H9 (cell line): ENCODE measurements at regions not wholly inside any gene's neighbourhood (a gene's known extent, or its start where the extent isn't known, plus 50 kb on each side); places are given as distances from the start of the nearest gene placed in this dataset.

ENCODE experiments used
- DNase-seq: peaks from one replicate; pipeline ENCODE4 v3.0.0-alpha.2; 2017
- H2AFZ ChIP-seq: one replicate; pipeline ENCODE4 v1.6.1; 2013; ENCODE audit warnings: mild to moderate bottlenecking, low read length, control low read depth, moderate library complexity
- H2AK5ac ChIP-seq: 2 replicates; pipeline ENCODE4 v1.6.1; 2013; ENCODE audit warnings: low read length, control low read depth, mixed read lengths; ENCODE audit not compliant: insufficient read length
- H2BK120ac ChIP-seq: one replicate; pipeline ENCODE4 v1.6.1; 2013; ENCODE audit warnings: low read depth, mild to moderate bottlenecking, low read length, control low read depth, inconsistent platforms; ENCODE audit not compliant: poor library complexity, severe bottlenecking
- H2BK12ac ChIP-seq: 2 replicates; pipeline ENCODE4 v1.6.1; 2013; ENCODE audit warnings: low read length, control low read depth, mixed read lengths, low read depth; ENCODE audit not compliant: insufficient read length
- H2BK15ac ChIP-seq: 2 replicates; pipeline ENCODE4 v1.6.1; 2013; ENCODE audit warnings: low read depth, low read length, control low read depth
- H2BK20ac ChIP-seq: one replicate; pipeline ENCODE4 v1.6.1; 2013; ENCODE audit warnings: low read depth, mild to moderate bottlenecking, low read length, control low read depth, inconsistent platforms; ENCODE audit not compliant: poor library complexity, severe bottlenecking
- H2BK5ac ChIP-seq: 2 replicates; pipeline ENCODE4 v1.6.1; 2013; ENCODE audit warnings: low read length, control low read depth, mixed read lengths; ENCODE audit not compliant: insufficient read length
- H3K14ac ChIP-seq: 2 replicates; pipeline ENCODE4 v1.6.1; 2013; ENCODE audit warnings: low read length, control low read depth; ENCODE audit not compliant: insufficient read depth
- H3K18ac ChIP-seq: 2 replicates; pipeline ENCODE4 v1.6.1; 2013; ENCODE audit warnings: low read depth, mild to moderate bottlenecking, mixed read lengths, low read length, control low read depth; ENCODE audit not compliant: insufficient read length
- H3K23ac ChIP-seq: 2 replicates; pipeline ENCODE4 v1.6.1; 2013; ENCODE audit warnings: low read length, control low read depth, mixed read lengths, low read depth; ENCODE audit not compliant: insufficient read length
- H3K23me2 ChIP-seq: 2 replicates; pipeline ENCODE4 v1.6.1; 2013; ENCODE audit warnings: low read depth, mild to moderate bottlenecking, mixed read lengths, low read length, control low read depth; ENCODE audit not compliant: insufficient read length, poor library complexity, severe bottlenecking
- H3K27ac ChIP-seq: 2 replicates; pipeline ENCODE4 v1.5.1; 2013; ENCODE audit warnings: low read length, control low read depth, mixed read lengths, low read depth; ENCODE audit not compliant: insufficient read length
- H3K27me3 ChIP-seq: 2 replicates; pipeline ENCODE4 v1.6.1; 2013; ENCODE audit warnings: low read length, control low read depth, inconsistent platforms; ENCODE audit not compliant: insufficient read depth
- H3K4ac ChIP-seq: 2 replicates; pipeline ENCODE4 v1.6.1; 2013; ENCODE audit warnings: low read depth, mild to moderate bottlenecking, control low read depth, inconsistent platforms, low read length, moderate library complexity
- H3K4me1 ChIP-seq: 2 replicates; pipeline ENCODE4 v1.6.1; 2013; ENCODE audit warnings: low read length, control low read depth, inconsistent platforms; ENCODE audit not compliant: insufficient read depth
- H3K4me2 ChIP-seq: 2 replicates; pipeline ENCODE4 v1.6.1; 2013; ENCODE audit warnings: low read length, control low read depth, mixed read lengths; ENCODE audit not compliant: insufficient read length, insufficient read depth
- H3K56ac ChIP-seq: 2 replicates; pipeline ENCODE4 v1.6.1; 2013; ENCODE audit warnings: low read depth, mild to moderate bottlenecking, mixed read lengths, low read length, control low read depth; ENCODE audit not compliant: insufficient read length
- H3K79me1 ChIP-seq: 2 replicates; pipeline ENCODE4 v1.6.1; 2013; ENCODE audit warnings: low read depth, mild to moderate bottlenecking, moderate library complexity, low read length, control low read depth, inconsistent platforms; ENCODE audit not compliant: insufficient read depth, poor library complexity, severe bottlenecking
- H3K79me2 ChIP-seq: 2 replicates; pipeline ENCODE4 v1.6.1; 2013; ENCODE audit warnings: low read length, control low read depth, inconsistent platforms; ENCODE audit not compliant: insufficient read depth
- H3K9ac ChIP-seq: 2 replicates; pipeline ENCODE4 v1.6.1; 2013; ENCODE audit warnings: low read length, control low read depth, mixed read lengths; ENCODE audit not compliant: insufficient read length; ENCODE audit errors: extremely low read depth
- H3K9me3 ChIP-seq: one replicate; pipeline ENCODE4 v1.6.1; 2013; ENCODE audit warnings: low read depth, low read length, inconsistent platforms; ENCODE audit not compliant: control insufficient read depth
- H3T11ph ChIP-seq: one replicate; pipeline ENCODE4 v1.6.1; 2013; ENCODE audit warnings: mild to moderate bottlenecking, low read length, control low read depth, inconsistent platforms
- H4K20me1 ChIP-seq: one replicate; pipeline ENCODE4 v1.6.1; 2013; ENCODE audit not compliant: control insufficient read depth, insufficient read length, insufficient read depth
- H4K5ac ChIP-seq: 2 replicates; pipeline ENCODE4 v1.6.1; 2013; ENCODE audit warnings: low read depth, mild to moderate bottlenecking, mixed read lengths, low read length, control low read depth; ENCODE audit not compliant: insufficient read length
- H4K8ac ChIP-seq: replicated peaks from 2 replicates; pipeline ENCODE4 v1.6.1; 2013; ENCODE audit warnings: low read length, control low read depth, mixed read lengths, low read depth; ENCODE audit not compliant: insufficient read length
- H4K91ac ChIP-seq: 2 replicates; pipeline ENCODE4 v1.6.1; 2013; ENCODE audit warnings: low read depth, mild to moderate bottlenecking, moderate library complexity, mixed read lengths, low read length, control low read depth; ENCODE audit not compliant: insufficient read length
- H3K27ac Mint-ChIP-seq, 3 experiments: 2 replicates in 2 of 3; 3 replicates in 1 of 3; pipeline ENCODE4 v1.8.0; 2020 to 2021; ENCODE audit warnings: mixed read lengths in 3 of 3, mild to moderate bottlenecking in 1 of 3, moderate library complexity in 1 of 3
- H3K27me3 Mint-ChIP-seq: 2 replicates; pipeline ENCODE4 v1.8.0; 2021; ENCODE audit warnings: low read depth, mild to moderate bottlenecking, moderate library complexity, mixed read lengths
- H3K36me3 Mint-ChIP-seq, 3 experiments: 2 replicates in 2 of 3; 3 replicates in 1 of 3; pipeline ENCODE4 v1.8.0; 2020 to 2021; ENCODE audit warnings: low read depth in 3 of 3, mixed read lengths in 3 of 3; ENCODE audit not compliant: insufficient read depth in 1 of 3
- H3K4me1 Mint-ChIP-seq, 2 experiments: 2 replicates each; pipeline ENCODE4 v1.8.0; 2020; ENCODE audit warnings: mixed read lengths in 2 of 2
- H3K4me3 Mint-ChIP-seq, 2 experiments: 2 replicates in 1 of 2; 3 replicates in 1 of 2; pipeline ENCODE4 v1.8.0; 2020 to 2021; ENCODE audit warnings: mild to moderate bottlenecking in 2 of 2, mixed read lengths in 2 of 2, moderate library complexity in 1 of 2
- H3K9me3 Mint-ChIP-seq, 2 experiments: 2 replicates in 1 of 2; 3 replicates in 1 of 2; pipeline ENCODE4 v1.8.0; 2020; ENCODE audit warnings: mild to moderate bottlenecking in 2 of 2, mixed read lengths in 2 of 2, moderate library complexity in 1 of 2
- WGBS: extraction: QIAGEN DNeasy Blood & Tissue Kit; methylation state at CpG from one replicate; pipeline ENCODE4 v1.1.7; 2013; ENCODE audit warnings: missing lambda C conversion rate, low lambda C conversion rate, mixed read lengths; ENCODE audit not compliant: insufficient read length; ENCODE audit errors: extremely low coverage; 5-methylcytosine and 5-hydroxymethylcytosine counted together
- TF ChIP-seq, protein P1 (sequence below): fragments of 200-600 bp; sonication (generic); conservative IDR thresholded peaks from 3 replicates; pipeline ENCODE4 v1.8.0; 2021; ENCODE audit warnings: antibody characterized with exemption, mild to moderate bottlenecking

DNA sequence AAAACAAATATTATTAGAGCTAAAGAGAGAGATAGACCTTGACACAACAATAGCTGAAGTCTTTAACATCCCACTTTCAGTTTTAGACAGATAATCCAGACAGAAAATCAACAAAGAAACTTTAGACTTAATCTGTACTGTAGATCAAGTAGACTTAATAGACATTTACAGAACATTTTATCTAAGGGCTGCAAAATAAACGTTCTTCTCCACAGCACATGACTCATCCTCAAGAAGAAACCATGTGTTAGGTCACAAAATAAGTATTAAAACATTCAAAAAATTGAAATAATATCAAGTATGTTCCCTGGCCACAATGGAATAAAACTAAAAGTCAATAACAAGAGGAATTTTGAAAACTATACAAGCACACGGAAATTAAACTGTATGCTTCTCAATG, 1510.3 kb upstream of the PCDH10 start:
- no peaks in the 10 kb centered on the region for H3K79me2 ChIP-seq
- no peaks in the 10 kb centered on the region for H3K27me3 ChIP-seq
- DNase-seq, result no peak
- Mint-ChIP-seq H3K4me1 (no peaks in the 10 kb centered on the region), H3K4me3 (no peak overlapping the region), H3K27me3 (no peaks in the 10 kb centered on the region), H3K36me3 (peaks cover 2 to 36% (median 2%) of the 10 kb centered on the region in 3 experiments; a peak in 4 of 7 replicates), H3K27ac (no peak overlapping the region), H3K9me3 (peaks cover 26 to 36% of the 10 kb centered on the region in 2 experiments; a peak in 4 of 5 replicates)
- no peak overlapping the region for H4K91ac ChIP-seq
- no peak overlapping the region for H2BK20ac ChIP-seq
- TF ChIP-seq, protein P1, sequence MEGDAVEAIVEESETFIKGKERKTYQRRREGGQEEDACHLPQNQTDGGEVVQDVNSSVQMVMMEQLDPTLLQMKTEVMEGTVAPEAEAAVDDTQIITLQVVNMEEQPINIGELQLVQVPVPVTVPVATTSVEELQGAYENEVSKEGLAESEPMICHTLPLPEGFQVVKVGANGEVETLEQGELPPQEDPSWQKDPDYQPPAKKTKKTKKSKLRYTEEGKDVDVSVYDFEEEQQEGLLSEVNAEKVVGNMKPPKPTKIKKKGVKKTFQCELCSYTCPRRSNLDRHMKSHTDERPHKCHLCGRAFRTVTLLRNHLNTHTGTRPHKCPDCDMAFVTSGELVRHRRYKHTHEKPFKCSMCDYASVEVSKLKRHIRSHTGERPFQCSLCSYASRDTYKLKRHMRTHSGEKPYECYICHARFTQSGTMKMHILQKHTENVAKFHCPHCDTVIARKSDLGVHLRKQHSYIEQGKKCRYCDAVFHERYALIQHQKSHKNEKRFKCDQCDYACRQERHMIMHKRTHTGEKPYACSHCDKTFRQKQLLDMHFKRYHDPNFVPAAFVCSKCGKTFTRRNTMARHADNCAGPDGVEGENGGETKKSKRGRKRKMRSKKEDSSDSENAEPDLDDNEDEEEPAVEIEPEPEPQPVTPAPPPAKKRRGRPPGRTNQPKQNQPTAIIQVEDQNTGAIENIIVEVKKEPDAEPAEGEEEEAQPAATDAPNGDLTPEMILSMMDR, result no peak
- no peaks in the 10 kb centered on the region for H4K20me1 ChIP-seq
- no peak overlapping the region for H2AK5ac ChIP-seq
- H3K23ac ChIP-seq, result no peak overlapping the region
- H3K56ac ChIP-seq, result no peak overlapping the region
- H3K4ac ChIP-seq, result no peak overlapping the region
- H2BK15ac ChIP-seq, result no peak overlapping the region
- no peak overlapping the region for H3T11ph ChIP-seq
- WGBS, result no CpG with 5 or more reads among the region's 2 CpGs
- H3K18ac ChIP-seq, result no peak overlapping the region
- no peak overlapping the region for H2BK120ac ChIP-seq
- H3K27ac ChIP-seq, result no peak overlapping the region
- H3K14ac ChIP-seq, result no peak overlapping the region
- no peak overlapping the region for H3K9ac ChIP-seq
- no peak overlapping the region for H2AFZ ChIP-seq
- no peak overlapping the region for H2BK5ac ChIP-seq
- no peaks in the 10 kb centered on the region for H3K9me3 ChIP-seq
- no peaks in the 10 kb centered on the region for H3K23me2 ChIP-seq
- H3K4me1 ChIP-seq, result no peaks in the 10 kb centered on the region
- no peak overlapping the region for H2BK12ac ChIP-seq
- H4K5ac ChIP-seq, result no peak overlapping the region
- H3K4me2 ChIP-seq, result no peak overlapping the region
- H4K8ac ChIP-seq, result no peak overlapping the region
- H3K79me1 ChIP-seq, result no peaks in the 10 kb centered on the region
